ENCODE measurements at regions not wholly inside any gene's neighbourhood (a gene's known extent, or its start where the extent isn't known, plus 50 kb on each side); places are given as distances from the start of the nearest gene placed in this dataset.

- TF ChIP-seq, protein P1, sequence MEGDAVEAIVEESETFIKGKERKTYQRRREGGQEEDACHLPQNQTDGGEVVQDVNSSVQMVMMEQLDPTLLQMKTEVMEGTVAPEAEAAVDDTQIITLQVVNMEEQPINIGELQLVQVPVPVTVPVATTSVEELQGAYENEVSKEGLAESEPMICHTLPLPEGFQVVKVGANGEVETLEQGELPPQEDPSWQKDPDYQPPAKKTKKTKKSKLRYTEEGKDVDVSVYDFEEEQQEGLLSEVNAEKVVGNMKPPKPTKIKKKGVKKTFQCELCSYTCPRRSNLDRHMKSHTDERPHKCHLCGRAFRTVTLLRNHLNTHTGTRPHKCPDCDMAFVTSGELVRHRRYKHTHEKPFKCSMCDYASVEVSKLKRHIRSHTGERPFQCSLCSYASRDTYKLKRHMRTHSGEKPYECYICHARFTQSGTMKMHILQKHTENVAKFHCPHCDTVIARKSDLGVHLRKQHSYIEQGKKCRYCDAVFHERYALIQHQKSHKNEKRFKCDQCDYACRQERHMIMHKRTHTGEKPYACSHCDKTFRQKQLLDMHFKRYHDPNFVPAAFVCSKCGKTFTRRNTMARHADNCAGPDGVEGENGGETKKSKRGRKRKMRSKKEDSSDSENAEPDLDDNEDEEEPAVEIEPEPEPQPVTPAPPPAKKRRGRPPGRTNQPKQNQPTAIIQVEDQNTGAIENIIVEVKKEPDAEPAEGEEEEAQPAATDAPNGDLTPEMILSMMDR (IDR thresholded peaks at IDR 0.05) = no peak
- no peak for TF ChIP-seq EZH2phosphoT487 (IDR thresholded peaks at IDR 0.05)
Observed at GRCh38 chr12:28742791-28743190, 406.3 kb upstream of the FAR2 start.
